Left colon (tissue), 2 donors: ENCODE measurements at regions not wholly inside any gene's neighbourhood (a gene's known extent, or its start where the extent isn't known, plus 50 kb on each side); places are given as distances from the start of the nearest gene placed in this dataset.

ENCODE experiments used
- ATAC-seq: fragments of 200-7000 bp; cut with Tn5 transposase; one replicate; pipeline ENCODE4 v1.9.1; 2020; ENCODE audit warnings: mild to moderate bottlenecking, moderate library complexity
- DNase-seq, 2 donors: peaks; one replicate each; pipeline ENCODE4 v3.0.0-alpha.2; 2020
- intact Hi-C, 2 donors: fragments of 100-400 bp; cut with DNase I in 1 of 2; cut with micrococcal nuclease in 1 of 2; formaldehyde crosslinking; loops; one replicate each; pipeline versions ENCODE4 v1.11.2 to v1.14.0; 2022; cut with DNase I, micrococcal nuclease
- donor health status: DM: no; HTN: no; CAD: no.
- donor health status: DM: yes; HTN: yes; CAD: no.

GRCh38 chr5:173531863-173532262, 84.6 kb downstream of the BOD1 start:
- intact Hi-C loops, result no loop called here
- ATAC-seq (no peak), DNase-seq (no peak)

- ATAC-seq, result no peak
Observed at GRCh38 chr5:173530547-173530946, 85.9 kb downstream of the BOD1 start.

DNA sequence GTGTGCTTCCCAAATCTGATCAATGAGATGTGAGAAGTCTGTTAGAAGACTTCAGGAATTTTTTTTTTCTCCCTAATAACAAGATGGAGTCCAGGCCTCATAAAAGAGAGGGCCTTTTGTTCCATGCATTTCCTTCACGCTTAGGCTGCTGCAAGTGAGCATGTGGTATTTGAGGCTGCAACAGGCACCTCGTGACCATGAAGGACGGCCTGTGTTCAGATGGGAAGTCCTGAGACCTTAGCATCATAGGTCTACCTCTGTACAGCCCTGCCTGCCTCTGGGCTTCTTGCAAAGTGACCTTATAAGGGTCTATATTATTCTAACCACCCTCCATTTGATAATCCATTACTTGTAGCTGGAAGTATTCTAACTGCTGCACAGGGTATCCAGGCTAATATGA, 86.6 kb downstream of the BOD1 start:
- DNase-seq (no peak), ATAC-seq (no peak)
- intact Hi-C loops, result no loop called here

More at GRCh38 chr5:173530547-173530946, 85.9 kb downstream of the BOD1 start:
- intact Hi-C loops, result no loop called here
- no peak for DNase-seq

GRCh38 chr5:173527671-173528070, 88.8 kb downstream of the BOD1 start:
- no peak for DNase-seq

GRCh38 chr5:173524136-173524535, 92.3 kb downstream of the BOD1 start:
- DNase-seq (no peak), ATAC-seq (no peak)
- intact Hi-C loops, result no loop called here

More at GRCh38 chr5:173527671-173528070, 88.8 kb downstream of the BOD1 start:
- intact Hi-C loops, result no loop called here
- ATAC-seq, result no peak

- ATAC-seq, result no peak
- no peak for DNase-seq
- intact Hi-C loops, result no loop called here
Observed at GRCh38 chr5:173523388-173523787, 93.1 kb downstream of the BOD1 start.

DNA sequence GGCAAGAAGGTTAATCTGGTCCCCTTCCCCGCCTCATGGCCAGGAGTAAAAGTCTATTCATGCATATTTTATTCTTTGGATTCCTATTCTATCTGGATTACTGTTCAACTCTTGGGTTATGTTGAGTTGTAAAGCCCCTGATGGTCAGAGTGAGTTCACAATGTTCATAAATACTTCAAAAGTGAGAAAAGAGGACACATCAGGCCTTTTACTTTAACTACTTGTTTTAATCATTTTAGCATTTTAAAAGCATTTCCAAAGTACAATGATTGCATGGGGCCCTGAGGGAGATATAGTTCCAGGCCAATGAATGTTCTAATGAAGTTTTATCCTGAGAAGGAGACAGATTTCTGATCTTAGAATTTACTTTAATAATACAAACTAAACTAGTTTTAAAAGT, 93.9 kb downstream of the BOD1 start:
- intact Hi-C loops, result no loop called here
- ATAC-seq (no peak), DNase-seq (no peak)

GRCh38 chr5:173518856-173519255, 97.6 kb downstream of the BOD1 start:
- ATAC-seq (no peak), DNase-seq (no peak)
- intact Hi-C loops, result no loop called here

- intact Hi-C loops, result no loop called here
- DNase-seq (no peak), ATAC-seq (no peak)
Observed at GRCh38 chr5:173517648-173518047, 98.8 kb downstream of the BOD1 start.

- no peak for ATAC-seq
- intact Hi-C loops, result no loop called here
Observed at GRCh38 chr5:173515526-173515925, 100.9 kb downstream of the BOD1 start.

GRCh38 chr5:173514661-173515060, 101.8 kb downstream of the BOD1 start:
- intact Hi-C loops, result no loop called here
- ATAC-seq, result no peak
- no peak for DNase-seq

More at GRCh38 chr5:173515526-173515925, 100.9 kb downstream of the BOD1 start:
- DNase-seq, result no peak

- ATAC-seq, result no peak
- intact Hi-C loops, result no loop called here
Observed at GRCh38 chr5:173513521-173513991, 102.9 kb downstream of the BOD1 start.

GRCh38 chr5:173512637-173513435, 103.6 kb downstream of the BOD1 start:
- intact Hi-C loops, result no loop called here
- no peak for DNase-seq
- no peak for ATAC-seq

More at GRCh38 chr5:173513521-173513991, 102.9 kb downstream of the BOD1 start:
- DNase-seq, result no peak

DNA sequence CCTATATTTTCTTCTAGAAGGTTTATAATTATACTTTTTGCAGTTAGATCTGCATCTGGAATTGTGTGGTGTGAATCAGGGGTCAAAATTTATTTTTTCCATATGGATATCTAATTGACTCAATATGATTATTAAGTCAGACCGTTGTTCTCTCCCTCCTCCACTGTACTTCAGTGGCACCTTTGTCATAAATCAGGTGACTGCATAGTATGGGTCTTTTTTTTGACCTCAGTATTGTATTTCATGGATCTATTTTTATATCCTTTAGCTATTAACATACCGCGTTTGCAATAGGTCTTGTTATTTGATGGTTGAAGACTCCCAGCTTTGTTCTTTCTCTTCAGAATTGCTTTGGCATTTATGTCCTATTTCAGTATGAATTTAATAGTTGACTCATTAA, 107.4 kb downstream of the BOD1 start:
- DNase-seq (no peak), ATAC-seq (no peak)
- intact Hi-C loops, result no loop called here

GRCh38 chr5:173507171-173507570, 109.3 kb downstream of the BOD1 start:
- intact Hi-C loops, result no loop called here
- ATAC-seq, result no peak
- DNase-seq, result no peak

GRCh38 chr5:173505634-173506033, 110.8 kb downstream of the BOD1 start:
- no peak for DNase-seq
- intact Hi-C loops, result no loop called here
- no peak for ATAC-seq

GRCh38 chr5:173501922-173502321, 114.5 kb downstream of the BOD1 start:
- intact Hi-C loops, result no loop called here
- DNase-seq (no peak), ATAC-seq (no peak)

DNA sequence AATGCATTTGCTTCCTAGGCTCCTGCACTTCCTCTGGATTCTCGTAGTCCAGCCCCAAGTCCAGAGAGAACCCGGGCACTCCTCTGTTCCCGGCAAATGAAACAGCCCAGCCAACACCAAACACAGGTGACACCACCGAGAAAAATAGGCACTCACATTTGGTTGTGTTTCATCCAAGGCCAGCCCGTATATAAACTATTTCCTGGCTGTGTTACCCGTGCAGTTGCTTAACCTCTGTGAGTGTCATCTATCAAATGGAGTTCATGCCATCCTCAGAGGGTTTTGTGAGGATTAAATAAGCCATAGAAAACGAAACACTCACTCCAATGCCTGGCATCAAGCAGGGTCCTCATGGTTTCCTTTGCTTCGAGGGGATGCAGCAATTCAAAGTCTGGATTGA, 115.2 kb downstream of the BOD1 start:
- ATAC-seq, result no peak

DNA sequence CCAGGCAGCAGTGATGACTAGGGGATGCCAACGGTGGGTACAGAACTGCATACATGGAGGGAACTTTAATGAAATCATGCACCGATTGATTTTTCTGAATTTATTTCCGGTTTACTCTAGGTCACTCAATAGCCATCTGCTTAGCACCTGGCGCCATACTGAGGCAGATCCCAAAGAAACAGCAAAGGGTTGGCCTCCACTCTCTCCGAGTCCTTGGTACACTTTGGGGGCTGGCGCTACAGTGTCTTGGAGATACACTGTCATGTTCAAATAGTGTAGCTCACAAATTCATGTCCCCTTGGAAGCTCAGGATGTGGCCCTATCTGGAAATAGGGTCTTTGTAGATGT, 116.3 kb downstream of the BOD1 start:
- ATAC-seq (no peak), DNase-seq (no peak)
- intact Hi-C loops, result no loop called here

More for the DNA sequence above, 115.2 kb downstream of the BOD1 start:
- no peak for DNase-seq
- intact Hi-C loops, result no loop called here

DNA sequence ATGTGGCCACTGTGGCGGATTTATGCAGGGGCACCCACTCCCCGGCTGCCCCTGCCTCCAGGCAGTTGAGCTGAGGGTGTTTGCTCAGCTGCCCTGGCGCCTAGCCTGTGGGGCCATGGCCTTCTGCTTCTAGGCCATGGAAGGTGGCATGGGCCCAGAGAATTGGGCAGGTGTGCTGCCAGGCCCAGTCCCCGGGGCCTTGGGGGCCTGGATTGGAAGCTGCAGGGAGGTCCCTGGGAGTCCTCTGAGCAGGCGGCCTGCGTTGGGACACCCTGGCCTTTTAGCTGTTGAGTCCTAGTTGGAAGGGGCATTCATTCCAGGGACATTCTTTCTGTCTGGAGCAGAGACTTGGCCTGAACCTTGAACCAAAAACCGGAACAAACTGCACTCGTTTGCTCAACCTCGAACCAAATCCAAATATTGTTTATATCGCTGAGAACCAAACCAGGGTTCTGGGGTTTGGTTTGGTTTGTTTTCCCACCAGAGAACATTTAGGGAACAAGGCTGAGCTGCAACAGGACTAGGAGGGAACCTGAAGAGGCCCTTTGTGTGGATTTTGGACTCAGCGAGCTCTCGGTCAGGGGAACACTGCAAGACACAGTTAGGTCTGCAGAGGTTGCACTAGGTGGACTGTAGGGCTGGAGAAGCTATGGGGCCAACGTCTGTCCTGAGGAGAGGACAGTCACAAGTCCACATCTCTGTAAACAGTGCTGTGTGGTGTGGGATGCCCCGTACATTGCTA, 116.8 kb downstream of the BOD1 start:
- intact Hi-C loops, result no loop called here
- no peak for ATAC-seq
- no peak for DNase-seq
